ENCODE measurements at regions not wholly inside any gene's neighbourhood (a gene's known extent, or its start where the extent isn't known, plus 50 kb on each side); places are given as distances from the start of the nearest gene placed in this dataset.
"Not testable (repeated sequence)": the region's sequence is repeated elsewhere in the genome, so short reads cannot be mapped to it uniquely, and the experiment has no call there.

DNA sequence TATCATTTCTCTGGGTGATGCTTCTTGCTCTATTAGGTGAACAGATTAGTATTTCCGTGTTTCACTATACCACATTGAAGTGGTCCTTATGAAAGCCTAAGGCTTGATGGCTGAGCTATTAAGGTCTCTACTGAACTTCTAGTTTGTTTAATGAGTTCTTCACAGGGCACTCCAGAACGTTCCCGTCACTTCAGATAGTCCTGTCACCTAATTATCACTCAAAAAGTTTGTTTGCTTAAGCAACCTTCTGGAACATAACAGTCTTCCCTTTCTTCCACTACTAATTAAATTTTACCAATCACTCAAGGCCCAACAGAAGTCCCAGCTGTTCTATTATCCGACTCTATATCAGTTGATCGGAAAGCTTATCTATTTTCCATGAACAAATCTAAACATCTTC is 104.6 kb upstream of the ZC3H11B start:
- no peak for DNase-seq

DNA sequence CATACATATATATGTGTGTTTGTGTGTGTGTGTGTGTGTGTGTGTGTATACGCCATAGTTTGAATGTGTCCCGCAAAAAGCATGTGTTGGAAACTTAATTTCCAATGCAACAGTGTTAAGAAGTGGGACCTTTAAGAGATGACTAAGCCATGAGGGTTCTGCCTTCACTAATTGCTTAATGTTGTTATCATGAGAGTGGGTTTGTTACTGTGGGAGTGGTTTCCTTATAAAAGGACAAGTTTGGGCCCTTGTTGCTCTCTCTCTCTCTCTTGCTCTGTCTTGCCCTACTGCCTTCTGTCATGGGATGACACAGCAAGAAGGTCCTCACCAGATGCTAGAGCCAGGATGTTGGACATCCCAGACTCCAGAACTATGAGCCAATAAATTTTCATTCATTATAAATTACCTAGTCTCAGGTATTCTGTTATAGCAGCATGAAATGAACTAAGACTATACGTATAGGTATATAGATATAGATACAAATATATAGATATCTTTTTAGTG is 103.8 kb upstream of the ZC3H11B start:
- no peak for DNase-seq

DNA sequence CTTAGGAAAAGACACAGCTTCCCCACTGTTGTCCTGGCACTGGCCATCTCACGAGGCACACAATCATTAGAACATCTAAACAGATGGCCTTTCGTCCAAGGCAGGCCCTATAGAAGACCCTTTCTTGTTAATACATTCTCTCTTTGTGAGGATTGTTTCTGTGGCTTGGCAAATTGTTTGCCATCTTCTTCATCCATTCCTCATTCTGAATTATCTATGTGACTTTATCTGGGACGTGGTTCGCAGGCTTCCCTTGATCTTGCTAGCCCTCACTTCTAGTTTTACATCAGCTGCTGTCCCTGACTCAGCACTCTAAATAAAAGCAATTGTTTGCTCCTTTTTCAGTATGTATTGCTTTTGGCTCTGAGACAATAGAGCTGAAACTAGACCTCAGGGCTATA is 101.1 kb upstream of the ZC3H11B start:
- DNase-seq = no peak

DNA sequence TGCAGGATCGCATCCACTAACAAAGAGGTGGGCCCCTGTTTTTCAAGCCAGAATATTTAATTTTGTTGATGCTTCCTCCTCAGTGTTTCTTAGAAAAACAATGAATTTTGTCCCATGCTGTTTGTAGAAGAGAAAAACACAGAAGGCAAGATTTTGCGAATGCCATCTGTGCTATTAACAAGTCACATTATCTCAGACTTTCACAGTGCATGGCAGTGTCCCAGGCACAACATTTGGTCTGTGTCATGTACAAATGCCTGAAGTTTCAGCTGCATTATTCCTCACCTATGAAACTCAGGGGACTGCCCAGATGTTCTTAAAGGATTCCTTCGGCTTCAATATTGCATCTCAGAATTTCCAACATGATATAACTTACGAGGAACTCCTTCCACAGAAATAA is 99.6 kb upstream of the ZC3H11B start:
- no peak for DNase-seq

DNA sequence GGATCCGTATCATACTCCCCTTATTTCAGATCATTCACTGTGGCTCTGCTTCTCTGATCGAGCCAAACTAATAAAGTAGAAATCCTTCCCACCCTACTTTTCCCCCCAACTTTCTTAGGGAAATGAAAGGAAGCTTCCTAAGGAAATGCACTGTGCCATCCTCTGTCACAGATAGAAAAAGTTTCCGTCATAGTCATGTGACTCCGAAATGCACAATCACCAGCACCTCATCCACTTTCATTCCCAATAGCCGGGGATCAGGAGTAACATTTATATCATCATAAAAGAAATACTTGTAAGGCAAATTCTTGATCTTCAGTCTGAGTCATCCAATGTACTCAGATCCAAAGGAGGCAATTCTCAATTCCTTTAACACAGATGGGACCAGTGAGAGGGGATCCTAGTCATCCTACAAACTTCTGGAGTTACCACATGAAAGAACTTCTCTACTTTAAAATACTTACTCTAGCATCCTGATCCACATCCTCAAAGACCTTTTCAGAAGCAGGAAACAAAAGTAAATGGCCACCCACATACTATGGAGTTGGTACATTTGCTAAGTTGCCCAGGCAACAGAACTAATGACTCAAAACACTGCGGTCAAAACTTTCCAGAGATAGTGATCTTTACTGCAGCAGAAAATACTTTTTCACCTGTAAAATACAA is 97.8 kb upstream of the ZC3H11B start:
- DNase-seq = no peak

DNA sequence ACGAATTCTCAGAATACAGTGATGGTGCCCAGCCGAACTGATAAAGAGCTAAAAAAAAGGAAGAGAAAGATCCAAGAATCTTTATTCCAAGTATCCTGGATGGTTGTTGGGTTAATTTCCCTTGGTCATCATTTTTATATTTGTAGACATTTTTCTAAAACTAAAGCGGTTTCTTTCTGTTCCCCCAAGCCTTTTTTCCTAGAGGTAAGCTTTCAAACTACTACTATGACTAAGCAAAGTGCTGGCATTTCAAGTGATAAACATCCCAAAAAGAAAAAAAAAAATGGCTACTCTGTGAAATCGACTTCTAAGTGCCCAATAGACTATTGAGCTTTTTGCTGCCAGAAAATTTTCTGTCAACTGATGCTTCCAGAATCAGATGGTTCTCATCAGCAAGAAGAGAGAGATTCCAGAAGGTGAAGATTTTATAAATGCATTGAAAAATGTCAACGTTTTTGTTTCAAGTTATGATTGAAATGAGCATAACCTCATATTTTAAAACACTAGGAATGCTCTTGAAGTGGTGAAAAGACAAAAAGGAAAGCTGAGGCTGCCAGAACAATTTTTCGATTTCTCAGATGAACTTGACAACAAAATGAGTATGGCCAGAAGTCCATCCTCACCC is 96.1 kb upstream of the ZC3H11B start:
- DNase-seq = no peak

DNA sequence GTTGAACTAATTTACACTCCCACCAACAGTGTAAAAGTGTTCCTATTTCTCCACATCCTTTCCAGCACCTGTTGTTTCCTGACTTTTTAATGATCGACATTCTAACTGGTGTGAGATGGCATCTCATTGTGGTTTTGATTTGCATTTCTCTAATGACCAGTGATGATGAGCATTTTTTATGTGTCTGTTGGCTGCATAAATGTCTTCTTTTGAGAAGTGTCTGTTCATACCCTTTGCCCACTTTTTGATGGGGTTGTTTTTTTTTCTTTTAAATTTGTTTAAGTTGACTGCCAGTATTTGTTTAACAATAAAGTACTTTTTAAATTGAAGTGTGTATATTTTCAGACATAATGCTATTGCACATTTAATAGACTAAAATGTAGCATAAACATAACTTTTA is 95.0 kb upstream of the ZC3H11B start:
- DNase-seq = not testable (repeated sequence)

DNA sequence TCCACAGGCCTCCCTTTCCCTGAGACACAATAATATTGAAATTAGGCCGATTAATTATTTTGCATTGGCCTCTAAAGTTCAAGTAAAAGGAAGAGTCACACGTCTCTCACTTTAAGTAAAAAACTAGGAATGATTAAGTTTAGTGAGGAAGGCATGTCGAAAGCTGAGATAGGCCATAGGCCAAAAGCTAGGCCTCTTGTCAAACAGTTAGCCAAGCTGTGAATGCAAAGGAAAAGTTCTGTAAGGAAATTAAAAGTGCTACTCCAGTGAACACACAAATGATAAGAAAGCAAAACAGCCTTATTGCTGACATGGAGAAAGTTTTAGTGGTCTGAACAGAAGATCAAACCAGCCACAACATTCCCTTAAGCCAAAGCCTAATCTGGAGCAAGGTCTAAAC is 91.4 kb upstream of the ZC3H11B start:
- not testable (repeated sequence) for DNase-seq

DNA sequence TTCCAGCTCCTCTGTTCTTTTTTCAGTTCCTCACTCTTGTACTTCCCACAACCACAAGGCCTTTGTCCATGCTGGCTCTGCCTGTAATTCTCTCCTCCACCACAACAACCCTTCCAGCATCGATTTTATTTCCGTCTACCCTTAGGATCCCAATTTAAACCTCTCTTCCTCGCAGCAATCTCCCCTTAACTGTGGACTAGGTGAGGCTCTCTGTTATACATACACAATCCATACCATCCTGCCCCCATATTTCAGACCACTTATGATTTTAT is 90.4 kb upstream of the ZC3H11B start:
- DNase-seq = no peak

DNA sequence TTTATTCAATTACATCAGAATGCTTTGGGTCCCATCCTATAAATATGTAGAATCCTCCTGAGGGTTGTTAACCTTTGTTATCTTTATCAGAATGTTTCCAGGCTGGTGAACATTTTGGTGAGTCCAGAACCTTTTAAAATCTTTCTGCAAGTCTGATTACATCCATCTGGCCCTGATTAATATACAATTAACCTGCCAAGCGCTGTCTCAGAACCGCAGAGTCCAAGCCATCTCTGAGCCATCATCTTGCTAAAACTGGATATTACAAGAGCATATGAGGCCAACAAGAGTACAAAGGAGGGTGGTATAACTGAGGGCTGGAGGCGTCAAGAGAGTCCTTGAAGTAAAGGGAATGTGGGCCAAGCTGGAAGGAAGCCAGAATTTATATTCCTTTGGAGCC is 88.6 kb upstream of the ZC3H11B start:
- DNase-seq = no peak

DNA sequence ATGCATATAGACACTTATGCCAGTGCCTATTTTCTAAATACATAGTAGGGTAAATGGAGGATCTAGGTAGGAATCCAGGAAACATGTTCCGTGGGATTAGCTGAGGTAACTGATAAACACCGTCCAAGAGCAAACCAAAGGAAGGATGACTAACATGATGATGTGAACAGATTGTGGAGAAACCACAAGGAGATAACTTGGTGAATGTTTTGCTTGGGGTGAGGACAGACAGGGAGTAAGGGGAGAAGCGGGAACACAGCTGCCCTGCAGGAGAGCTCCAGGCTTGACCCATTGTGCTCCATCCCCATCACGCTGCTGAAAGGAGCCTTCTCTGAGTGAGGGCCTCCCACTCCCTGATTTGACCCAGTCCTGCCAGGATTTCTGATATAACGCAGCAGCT is 87.0 kb upstream of the ZC3H11B start:
- DNase-seq = no peak

DNA sequence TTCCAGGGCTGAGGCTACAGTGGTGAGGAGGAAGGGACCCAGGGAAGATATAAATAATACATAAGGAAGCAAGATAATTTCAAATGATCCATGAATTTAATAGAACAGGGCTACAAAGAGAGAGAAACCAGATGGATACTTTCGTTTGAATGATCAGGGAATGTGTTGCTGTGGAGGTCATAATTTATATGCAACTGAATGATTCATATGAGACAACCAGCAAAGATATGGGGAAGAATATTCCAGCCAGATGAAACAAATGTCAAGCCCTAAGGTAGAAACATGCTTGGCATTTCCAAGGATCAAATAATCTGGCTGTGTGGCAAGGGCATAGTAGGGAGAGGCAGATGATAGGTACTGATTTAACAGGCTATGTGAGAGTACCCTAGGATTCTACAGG is 84.8 kb upstream of the ZC3H11B start:
- DNase-seq = no peak

DNA sequence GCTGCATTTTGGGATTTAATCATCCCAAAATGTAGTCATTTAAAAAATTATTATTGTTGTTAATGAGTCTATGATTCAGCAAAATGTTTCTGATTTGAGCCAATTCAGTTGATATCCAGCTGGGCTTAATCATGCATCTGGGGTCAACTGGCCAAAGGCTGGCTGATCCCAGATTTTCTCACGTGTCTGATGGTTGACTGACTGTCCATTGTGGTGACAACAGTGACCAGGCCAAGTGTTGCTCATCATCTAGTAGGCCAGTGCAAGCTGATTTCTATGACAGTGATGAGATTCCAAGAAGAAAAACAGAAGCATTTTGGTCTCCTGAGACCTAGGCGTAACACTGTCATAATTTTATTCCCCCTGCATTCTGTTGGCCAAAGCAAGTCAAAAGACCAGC is 80.1 kb upstream of the ZC3H11B start:
- DNase-seq = no peak

DNA sequence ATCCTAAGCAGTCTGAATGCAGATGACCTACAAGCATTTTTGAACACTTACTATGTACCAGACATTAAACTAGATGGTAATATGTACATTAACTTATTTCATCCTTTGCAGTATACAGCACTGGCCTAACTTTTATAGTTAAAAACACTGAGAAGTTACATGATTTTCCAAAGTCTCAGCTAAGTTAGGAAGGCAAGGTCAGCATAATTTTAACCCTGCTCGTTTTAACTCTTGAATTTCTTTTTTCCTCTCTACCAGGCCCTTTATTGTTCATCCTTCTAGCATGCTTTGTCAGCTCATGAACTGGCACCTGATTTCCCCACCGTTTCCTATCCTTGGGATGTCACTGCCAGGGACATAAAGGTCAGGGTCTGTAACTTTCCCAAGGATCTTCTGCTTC is 76.9 kb upstream of the ZC3H11B start:
- DNase-seq = no peak

DNA sequence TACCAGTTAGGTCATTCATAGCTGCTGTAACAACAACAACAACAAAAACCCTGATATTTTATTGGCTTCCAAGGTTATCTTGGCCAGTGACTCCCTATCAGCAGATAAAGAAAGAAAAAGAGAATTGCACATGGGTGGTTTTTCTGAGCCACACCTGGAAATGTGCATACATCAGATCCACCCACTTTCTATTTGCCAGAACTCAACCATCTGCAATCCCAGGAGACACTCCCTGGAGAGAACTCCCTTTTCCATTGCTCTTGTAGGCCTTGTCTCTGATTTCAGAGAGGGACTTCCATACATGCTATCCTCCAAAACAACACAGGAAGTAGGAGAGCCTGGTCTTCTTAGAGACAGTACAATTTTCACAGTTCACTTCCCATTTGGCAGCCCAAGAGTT is 74.9 kb upstream of the ZC3H11B start:
- no peak for DNase-seq

DNA sequence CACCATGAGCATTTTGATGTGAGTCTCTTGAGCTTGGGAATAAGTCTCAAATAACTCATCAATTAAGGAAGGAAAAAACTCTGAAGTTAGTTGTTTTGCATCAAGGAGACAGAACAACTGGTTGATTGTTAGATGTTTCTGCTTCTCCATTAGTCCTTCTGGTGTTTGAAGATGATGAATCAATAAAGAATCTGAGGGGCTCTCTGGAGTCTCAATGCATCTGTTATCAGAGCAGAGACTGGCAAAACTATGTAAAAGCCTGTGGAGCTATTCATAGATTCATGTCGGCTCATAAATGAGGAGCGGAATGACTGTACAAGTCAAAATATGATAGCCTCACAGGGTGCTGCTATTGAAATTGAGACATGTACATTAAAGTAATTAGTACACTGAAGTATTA is 73.3 kb upstream of the ZC3H11B start:
- DNase-seq = no peak

DNA sequence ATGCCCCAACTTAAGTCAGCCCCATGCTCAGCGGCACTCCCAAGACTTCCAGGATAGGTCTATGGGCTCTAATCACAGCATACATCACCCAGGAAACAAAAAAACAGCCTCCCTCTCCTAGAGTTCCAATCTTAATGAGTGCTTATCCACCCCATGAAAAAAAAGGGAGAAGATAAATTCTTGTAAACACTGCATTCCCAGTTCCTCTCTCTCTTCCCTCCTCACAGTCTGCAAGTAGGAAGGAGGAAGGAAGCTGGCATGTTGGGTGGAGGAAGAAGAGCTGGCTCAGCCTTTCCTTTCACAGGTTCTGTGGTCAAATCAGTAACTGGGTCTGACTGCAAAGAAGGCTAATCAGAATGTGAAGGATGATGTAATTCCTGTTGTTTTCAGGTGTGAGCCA is 69.9 kb upstream of the ZC3H11B start:
- no peak for DNase-seq

DNA sequence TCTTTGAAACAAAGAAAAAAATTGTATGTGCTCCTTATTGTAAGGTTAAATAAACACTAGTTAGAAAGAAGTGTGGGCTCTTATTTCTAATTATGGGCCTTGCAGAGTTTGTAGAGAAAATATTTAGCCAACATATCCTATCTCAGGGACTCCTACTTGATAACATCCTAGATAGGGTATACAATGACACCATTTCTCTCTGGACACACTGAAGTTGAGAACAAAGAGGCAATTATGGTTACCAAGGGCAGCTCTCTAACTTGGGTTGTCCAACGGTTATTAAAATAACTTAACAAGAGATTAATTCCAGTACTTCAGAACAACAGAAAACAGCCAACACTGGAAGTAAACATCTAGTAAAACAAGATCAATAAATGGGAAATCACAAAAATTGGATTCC is 69.0 kb upstream of the ZC3H11B start:
- DNase-seq = no peak

DNA sequence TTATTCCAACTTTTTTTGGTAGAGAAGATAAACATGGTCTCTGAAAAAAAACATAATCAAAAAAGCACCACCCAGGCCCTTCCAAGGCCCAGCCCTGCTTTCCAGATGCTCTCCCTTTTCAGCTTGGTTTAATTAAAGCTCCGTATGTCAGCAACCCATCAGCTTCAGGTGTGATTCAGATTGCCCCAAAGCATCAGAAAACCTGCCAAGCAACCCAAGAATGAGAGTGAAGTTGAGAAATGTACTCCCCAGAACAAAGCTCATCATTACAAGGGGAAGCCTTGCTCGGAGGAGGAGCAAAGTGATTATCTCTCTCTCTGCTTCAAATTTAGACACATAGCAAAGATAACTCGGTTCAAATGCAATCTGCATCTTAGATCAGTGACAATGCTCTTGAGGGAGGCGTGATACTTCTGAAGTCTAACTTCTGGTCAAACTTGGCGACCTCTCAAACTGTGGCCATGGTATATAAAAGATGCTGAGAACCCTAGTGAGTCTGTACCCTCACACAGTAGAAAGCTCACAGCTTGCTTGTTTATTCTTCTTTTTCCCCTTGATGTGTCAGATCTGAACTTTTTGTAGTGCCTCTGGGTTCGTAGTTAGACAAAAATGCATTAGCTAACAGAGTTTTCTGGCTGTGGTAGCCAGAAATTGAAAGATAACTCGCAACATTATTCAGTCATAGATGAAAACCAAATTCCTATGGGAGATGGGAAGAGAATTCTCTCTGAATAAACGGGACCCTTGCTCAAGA is 63.3 kb upstream of the ZC3H11B start:
- DNase-seq = no peak

DNA sequence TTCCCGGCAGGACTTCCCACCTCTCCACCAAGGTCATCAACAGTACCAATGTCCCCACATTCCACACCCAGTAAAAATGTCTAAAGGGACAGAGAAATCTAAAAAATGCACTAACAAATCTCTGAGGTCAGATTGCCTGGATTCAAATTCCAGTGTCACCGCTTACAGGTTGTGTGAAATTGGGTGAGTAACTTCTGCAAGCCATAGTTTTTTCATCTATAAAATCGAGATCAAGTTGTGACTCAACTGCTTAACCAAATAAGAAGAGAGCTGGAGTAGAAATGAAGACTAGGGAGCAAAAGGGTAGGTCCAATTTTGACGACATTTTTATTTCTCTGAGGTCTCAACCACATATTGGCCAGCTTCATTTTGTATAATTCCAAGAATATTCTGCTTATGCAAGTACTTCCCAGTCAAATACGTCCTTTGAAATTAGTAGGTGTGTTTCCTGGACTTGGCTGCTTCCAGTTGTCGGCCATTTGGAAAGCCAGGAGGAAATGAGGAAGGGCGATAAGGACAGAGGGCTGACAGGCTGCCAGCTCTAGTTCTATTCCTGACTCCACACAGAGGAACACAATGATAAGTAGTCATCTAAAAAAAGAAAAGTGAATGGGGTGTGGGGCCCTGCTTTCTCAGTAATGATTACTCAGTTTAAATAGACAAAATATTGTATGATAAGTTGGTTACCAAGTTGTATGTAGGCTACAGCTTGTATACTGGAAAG is 57.7 kb upstream of the ZC3H11B start:
- no peak for DNase-seq

DNA sequence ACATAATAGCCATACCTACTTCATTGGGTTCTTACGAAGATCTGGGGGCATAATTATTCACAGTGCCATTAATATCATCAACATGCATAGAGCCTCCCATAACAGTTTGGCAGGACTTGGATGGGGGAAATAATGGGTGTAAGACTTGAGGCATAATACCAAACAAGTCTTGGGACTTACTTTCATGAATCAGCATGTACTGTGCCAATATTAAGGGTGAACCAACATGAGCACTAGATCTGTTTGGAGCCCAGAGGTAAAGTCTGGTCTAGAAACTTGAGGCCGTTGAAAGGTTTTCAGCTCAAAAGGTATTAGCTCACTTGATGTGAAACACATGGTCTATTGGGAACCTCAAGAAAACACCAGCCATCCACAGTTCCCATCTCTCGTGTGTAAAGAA is 56.7 kb upstream of the ZC3H11B start:
- no peak for DNase-seq

DNA sequence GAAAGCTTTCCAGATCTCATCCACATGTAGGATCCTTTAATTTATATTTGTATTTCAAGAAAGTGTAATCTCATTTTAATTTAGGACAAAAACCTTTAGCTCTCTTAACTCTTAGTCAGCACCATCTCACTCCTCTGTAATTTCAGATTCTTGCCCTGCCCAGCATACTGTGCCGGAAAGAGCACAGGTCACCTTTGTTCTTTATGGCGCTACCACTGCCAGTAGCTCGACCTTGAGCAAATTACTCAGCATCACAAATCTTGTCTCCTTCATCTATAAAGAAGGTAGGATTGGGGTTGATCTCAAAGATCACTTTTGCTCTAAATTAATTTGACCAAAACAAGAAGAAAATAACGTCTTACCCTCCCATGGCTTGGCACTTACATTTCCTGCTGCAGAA is 56.1 kb upstream of the ZC3H11B start:
- no peak for DNase-seq

DNA sequence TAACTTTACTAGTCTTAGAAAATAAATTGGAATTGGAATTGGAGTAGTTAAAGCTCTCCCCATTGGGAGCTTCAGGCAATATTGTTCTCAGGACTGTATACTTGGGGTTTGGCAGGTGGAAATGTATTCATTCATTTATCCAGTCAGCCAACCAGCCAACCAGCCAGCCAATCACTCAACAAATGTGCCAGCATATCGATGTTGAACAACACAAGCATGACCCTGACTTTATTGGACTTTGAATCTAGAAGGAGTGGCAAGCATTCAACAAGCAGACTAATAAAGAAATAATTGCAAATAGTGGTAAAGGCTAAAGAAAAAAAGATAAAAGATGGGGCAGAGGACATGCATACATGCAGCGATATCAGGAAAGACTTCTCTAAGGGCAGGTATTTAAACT is 55.5 kb upstream of the ZC3H11B start:
- DNase-seq = no peak

DNA sequence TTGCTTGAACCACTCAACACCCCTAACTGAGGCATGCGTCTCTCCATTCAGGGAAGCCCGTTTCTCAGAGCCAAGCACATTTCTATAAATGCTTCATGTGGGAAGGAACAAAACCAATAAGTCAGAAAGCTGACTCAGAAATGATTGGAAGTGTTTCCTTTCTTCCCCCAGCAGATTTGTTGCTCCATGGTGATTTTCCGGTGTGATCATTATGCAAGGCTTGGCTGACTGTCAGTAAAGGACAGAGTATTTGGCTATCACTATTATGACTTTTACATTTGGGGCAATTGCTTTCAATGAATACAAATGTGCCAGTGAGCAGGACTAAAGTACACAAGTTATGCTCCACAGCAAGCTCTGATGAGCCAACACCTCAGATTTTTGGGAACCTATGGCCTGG is 53.3 kb upstream of the ZC3H11B start:
- no peak for DNase-seq

Measured in NCI-H1105 (cell line).